Ishikawa (cell line): ENCODE measurements at regions not wholly inside any gene's neighbourhood (a gene's known extent, or its start where the extent isn't known, plus 50 kb on each side); places are given as distances from the start of the nearest gene placed in this dataset.

Experiments used
- CEBPB ChIP-seq: IDR thresholded peaks from 2 replicates; pipeline ENCODE4 v1.6.1; 2012
- CREB1 ChIP-seq: IDR thresholded peaks from 2 replicates; pipeline ENCODE4 v1.6.1; 2012; ENCODE audit warnings: low read depth
- EGR1 ChIP-seq: IDR thresholded peaks from 2 replicates; pipeline ENCODE4 v1.6.1; 2012
- EP300 ChIP-seq: IDR thresholded peaks from 2 replicates; pipeline ENCODE4 v1.6.1; 2012; ENCODE audit warnings: borderline replicate concordance
- FOXM1 ChIP-seq: IDR thresholded peaks from 2 replicates; pipeline ENCODE4 v1.6.1; 2012; ENCODE audit warnings: low read depth, borderline replicate concordance
- NFIC ChIP-seq: IDR thresholded peaks from 2 replicates; pipeline ENCODE4 v1.6.1; 2012
- RAD21 ChIP-seq: IDR thresholded peaks from 2 replicates; pipeline ENCODE4 v1.6.1; 2012; ENCODE audit warnings: low read depth
- TAF1 ChIP-seq: IDR thresholded peaks from 2 replicates; pipeline ENCODE4 v1.6.1; 2012; ENCODE audit warnings: low read depth, mild to moderate bottlenecking
- TCF12 ChIP-seq: IDR thresholded peaks from 2 replicates; pipeline ENCODE4 v1.6.1; 2012; ENCODE audit warnings: low read depth
- TEAD4 ChIP-seq: IDR thresholded peaks from 2 replicates; pipeline ENCODE4 v1.6.1; 2012
- YY1 ChIP-seq: IDR thresholded peaks from 2 replicates; pipeline ENCODE4 v1.6.1; 2012; ENCODE audit warnings: low read depth
- ZBTB7A ChIP-seq: IDR thresholded peaks from 2 replicates; pipeline ENCODE4 v1.6.1; 2012; ENCODE audit warnings: low read depth
- TF ChIP-seq, protein P1 (sequence below): IDR thresholded peaks from 2 replicates; pipeline ENCODE4 v1.6.1; 2012
- TF ChIP-seq, protein P2 (sequence below): IDR thresholded peaks from 2 replicates; pipeline ENCODE4 v1.6.1; 2012
- TF ChIP-seq, protein P3 (sequence below): IDR thresholded peaks from 2 replicates; pipeline ENCODE4 v1.6.1; 2012; ENCODE audit warnings: low read depth, mild to moderate bottlenecking

DNA sequence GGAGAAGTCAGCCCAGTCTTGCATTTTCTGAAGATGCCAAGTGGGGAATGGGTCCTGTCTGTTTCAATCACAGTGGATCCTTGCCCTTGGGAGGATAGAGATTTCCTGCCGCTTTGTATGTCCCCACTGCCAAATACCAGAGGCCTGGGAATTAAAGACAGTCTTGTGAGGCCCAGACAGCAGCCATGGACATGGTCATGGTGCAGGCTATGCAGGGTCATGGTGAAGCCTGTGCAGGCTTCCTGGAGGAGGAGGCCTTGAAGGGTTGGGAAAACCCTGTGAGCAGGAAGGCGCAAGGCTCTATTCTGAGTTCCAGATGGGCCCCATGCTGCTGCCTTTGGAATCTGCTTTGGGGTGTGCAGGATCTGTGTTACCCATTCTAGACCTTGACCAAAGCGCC is 57.3 kb upstream of the PITX1 start:
- TF ChIP-seq CEBPB (no peak), EGR1 (no peak), TEAD4 (no peak), ZBTB7A (no peak), CREB1 (no peak), NFIC (no peak), YY1 (no peak), TAF1 (no peak), EP300 (no peak)
- TF ChIP-seq, protein P1, sequence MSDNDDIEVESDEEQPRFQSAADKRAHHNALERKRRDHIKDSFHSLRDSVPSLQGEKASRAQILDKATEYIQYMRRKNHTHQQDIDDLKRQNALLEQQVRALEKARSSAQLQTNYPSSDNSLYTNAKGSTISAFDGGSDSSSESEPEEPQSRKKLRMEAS: no peak
- TF ChIP-seq, protein P2, sequence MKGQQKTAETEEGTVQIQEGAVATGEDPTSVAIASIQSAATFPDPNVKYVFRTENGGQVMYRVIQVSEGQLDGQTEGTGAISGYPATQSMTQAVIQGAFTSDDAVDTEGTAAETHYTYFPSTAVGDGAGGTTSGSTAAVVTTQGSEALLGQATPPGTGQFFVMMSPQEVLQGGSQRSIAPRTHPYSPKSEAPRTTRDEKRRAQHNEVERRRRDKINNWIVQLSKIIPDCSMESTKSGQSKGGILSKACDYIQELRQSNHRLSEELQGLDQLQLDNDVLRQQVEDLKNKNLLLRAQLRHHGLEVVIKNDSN: no peak
- TF ChIP-seq, protein P3, sequence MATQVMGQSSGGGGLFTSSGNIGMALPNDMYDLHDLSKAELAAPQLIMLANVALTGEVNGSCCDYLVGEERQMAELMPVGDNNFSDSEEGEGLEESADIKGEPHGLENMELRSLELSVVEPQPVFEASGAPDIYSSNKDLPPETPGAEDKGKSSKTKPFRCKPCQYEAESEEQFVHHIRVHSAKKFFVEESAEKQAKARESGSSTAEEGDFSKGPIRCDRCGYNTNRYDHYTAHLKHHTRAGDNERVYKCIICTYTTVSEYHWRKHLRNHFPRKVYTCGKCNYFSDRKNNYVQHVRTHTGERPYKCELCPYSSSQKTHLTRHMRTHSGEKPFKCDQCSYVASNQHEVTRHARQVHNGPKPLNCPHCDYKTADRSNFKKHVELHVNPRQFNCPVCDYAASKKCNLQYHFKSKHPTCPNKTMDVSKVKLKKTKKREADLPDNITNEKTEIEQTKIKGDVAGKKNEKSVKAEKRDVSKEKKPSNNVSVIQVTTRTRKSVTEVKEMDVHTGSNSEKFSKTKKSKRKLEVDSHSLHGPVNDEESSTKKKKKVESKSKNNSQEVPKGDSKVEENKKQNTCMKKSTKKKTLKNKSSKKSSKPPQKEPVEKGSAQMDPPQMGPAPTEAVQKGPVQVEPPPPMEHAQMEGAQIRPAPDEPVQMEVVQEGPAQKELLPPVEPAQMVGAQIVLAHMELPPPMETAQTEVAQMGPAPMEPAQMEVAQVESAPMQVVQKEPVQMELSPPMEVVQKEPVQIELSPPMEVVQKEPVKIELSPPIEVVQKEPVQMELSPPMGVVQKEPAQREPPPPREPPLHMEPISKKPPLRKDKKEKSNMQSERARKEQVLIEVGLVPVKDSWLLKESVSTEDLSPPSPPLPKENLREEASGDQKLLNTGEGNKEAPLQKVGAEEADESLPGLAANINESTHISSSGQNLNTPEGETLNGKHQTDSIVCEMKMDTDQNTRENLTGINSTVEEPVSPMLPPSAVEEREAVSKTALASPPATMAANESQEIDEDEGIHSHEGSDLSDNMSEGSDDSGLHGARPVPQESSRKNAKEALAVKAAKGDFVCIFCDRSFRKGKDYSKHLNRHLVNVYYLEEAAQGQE: no peak

GRCh38 chr5:135089912-135090311 is 55.9 kb upstream of the PITX1 start:
- no peak for TF ChIP-seq TCF12
- no peak for TF ChIP-seq ZBTB7A
- TF ChIP-seq TAF1: no peak
- no peak for TF ChIP-seq NFIC
- TF ChIP-seq, protein P3: no peak
- TF ChIP-seq EGR1: no peak
- no peak for TF ChIP-seq RAD21
- no peak for TF ChIP-seq EP300
- TF ChIP-seq, protein P2: no peak
- TF ChIP-seq CREB1: no peak
- TF ChIP-seq, protein P1: no peak
- TF ChIP-seq TEAD4: no peak

GRCh38 chr5:135088911-135089310 is 54.9 kb upstream of the PITX1 start:
- TF ChIP-seq FOXM1 (no peak), TCF12 (no peak), CREB1 (no peak), TAF1 (no peak), EGR1 (no peak), ZBTB7A (no peak), NFIC (no peak), RAD21 (no peak), YY1 (no peak), CEBPB (no peak), TEAD4 (no peak), EP300 (no peak)
- TF ChIP-seq, protein P1: no peak
- TF ChIP-seq, protein P3: no peak
- TF ChIP-seq, protein P2: no peak

DNA sequence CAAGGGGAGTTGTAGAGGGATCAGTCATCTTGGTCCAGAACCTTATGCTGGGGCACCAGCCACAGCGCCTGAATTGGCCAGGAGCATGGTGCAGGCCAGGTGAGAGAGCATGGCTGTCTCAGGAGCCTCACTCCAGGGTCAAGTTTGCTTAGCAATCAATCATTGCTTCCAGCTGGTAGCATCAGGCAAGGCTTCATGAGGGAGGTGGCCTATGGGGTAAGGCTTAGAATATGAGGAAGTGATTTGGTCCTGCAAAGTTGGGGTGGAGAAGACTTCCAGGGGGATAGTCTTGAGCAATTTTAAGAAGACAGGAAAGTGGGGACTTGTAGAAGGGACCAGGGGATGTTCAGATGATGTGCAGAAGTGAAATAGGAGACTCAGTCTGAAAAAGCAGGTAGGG is 53.9 kb upstream of the PITX1 start:
- no peak for TF ChIP-seq CREB1
- no peak for TF ChIP-seq TEAD4
- no peak for TF ChIP-seq NFIC
- TF ChIP-seq ZBTB7A: no peak
- TF ChIP-seq FOXM1: no peak
- TF ChIP-seq, protein P2: no peak
- TF ChIP-seq EGR1: no peak
- no peak for TF ChIP-seq EP300
- no peak for TF ChIP-seq YY1
- no peak for TF ChIP-seq CEBPB
- TF ChIP-seq, protein P3: no peak
- TF ChIP-seq RAD21: no peak
- TF ChIP-seq TCF12: no peak
- TF ChIP-seq, protein P1: no peak
- no peak for TF ChIP-seq TAF1
